Prostate gland (tissue), 2 donors: ENCODE measurements at regions not wholly inside any gene's neighbourhood (a gene's known extent, or its start where the extent isn't known, plus 50 kb on each side); places are given as distances from the start of the nearest gene placed in this dataset.

Source experiments
- CTCF ChIP-seq, 4 experiments: fragments of 200-600 bp in 2 of 4; fragments of 450-650 bp in 2 of 4; sonication (generic) in 2 of 4; IDR thresholded peaks; 1 replicate in 3 of 4; 2 replicates in 1 of 4; pipeline ENCODE4 v1.5.1; 2016 to 2019; ENCODE audit warnings: antibody characterized with exemption in 4 of 4, mild to moderate bottlenecking in 2 of 4, moderate library complexity in 2 of 4
- POLR2A ChIP-seq: fragments of 450-650 bp; IDR thresholded peaks from one replicate; pipeline ENCODE4 v1.6.1; 2016; ENCODE audit warnings: antibody characterized with exemption, mild to moderate bottlenecking
- POLR2AphosphoS5 ChIP-seq: sonication (generic); formaldehyde crosslinking; IDR thresholded peaks from one replicate; pipeline ENCODE4 v1.6.1; 2017; ENCODE audit warnings: antibody characterized with exemption

DNA sequence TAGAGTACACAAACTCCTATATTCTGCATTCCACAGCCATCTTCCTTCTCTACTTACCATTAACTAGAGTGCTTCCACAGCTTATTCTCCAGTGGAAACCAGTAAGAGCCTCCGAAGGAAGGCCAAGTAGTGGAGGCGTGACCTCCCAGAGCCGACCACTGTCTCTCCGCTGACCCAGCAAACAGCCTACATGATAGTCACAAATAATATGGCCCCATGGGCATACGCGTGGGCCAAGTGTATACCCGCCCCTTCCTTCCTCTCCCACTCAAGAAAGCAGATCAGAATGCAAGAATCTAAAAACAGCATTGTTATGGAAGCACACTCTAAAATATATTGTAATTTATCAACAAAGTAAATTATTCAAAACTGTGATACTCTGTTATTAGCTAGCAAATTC, 526.6 kb upstream of the JARID2 start:
- TF ChIP-seq POLR2A (no peak), CTCF (IDR thresholded peaks at IDR 0.05) (no peak), POLR2AphosphoS5 (no peak)
